ENCODE measurements at regions not wholly inside any gene's neighbourhood (a gene's known extent, or its start where the extent isn't known, plus 50 kb on each side); places are given as distances from the start of the nearest gene placed in this dataset.

GRCh38 chr16:64498363-64498762 is 623.5 kb downstream of the CDH11 start:
- TF ChIP-seq EP300 (IDR thresholded peaks at IDR 0.05; ENCODE audit: borderline replicate concordance in 1 of 2, control insufficient read depth in 1 of 2, low read depth in 2 of 2, low read length in 2 of 2) (no peak), ZNF687 (IDR thresholded peaks at IDR 0.05) (no peak), BRCA1 (IDR thresholded peaks at IDR 0.05; ENCODE audit: low read depth, low read length) (no peak), RCOR1 (conservative IDR thresholded peaks at IDR 0.05; ENCODE audit: low read depth, low read length) (no peak), RAD21 (IDR thresholded peaks at IDR 0.05; ENCODE audit: insufficient read depth, low read depth, low read length) (no peak), SUPT20H (IDR thresholded peaks at IDR 0.05; ENCODE audit: borderline replicate concordance, control insufficient read depth, low read depth, low read length) (no peak), YY1 (IDR thresholded peaks at IDR 0.05; ENCODE audit: low read depth, low read length) (no peak), MTA3 (IDR thresholded peaks at IDR 0.05; ENCODE audit: borderline replicate concordance, low read length) (no peak), SMC3 (IDR thresholded peaks at IDR 0.05; ENCODE audit: borderline replicate concordance, low read length) (no peak)
- TF ChIP-seq, protein P1, sequence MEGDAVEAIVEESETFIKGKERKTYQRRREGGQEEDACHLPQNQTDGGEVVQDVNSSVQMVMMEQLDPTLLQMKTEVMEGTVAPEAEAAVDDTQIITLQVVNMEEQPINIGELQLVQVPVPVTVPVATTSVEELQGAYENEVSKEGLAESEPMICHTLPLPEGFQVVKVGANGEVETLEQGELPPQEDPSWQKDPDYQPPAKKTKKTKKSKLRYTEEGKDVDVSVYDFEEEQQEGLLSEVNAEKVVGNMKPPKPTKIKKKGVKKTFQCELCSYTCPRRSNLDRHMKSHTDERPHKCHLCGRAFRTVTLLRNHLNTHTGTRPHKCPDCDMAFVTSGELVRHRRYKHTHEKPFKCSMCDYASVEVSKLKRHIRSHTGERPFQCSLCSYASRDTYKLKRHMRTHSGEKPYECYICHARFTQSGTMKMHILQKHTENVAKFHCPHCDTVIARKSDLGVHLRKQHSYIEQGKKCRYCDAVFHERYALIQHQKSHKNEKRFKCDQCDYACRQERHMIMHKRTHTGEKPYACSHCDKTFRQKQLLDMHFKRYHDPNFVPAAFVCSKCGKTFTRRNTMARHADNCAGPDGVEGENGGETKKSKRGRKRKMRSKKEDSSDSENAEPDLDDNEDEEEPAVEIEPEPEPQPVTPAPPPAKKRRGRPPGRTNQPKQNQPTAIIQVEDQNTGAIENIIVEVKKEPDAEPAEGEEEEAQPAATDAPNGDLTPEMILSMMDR (IDR thresholded peaks at IDR 0.05 in 2 of 3, conservative IDR thresholded peaks at IDR 0.05 in 1 of 3; ENCODE audit: control insufficient read depth in 2 of 3, extremely low read depth in 1 of 3, insufficient read depth in 1 of 3, low read depth in 3 of 3, low read length in 3 of 3) = no peak
- TF ChIP-seq, protein P2, sequence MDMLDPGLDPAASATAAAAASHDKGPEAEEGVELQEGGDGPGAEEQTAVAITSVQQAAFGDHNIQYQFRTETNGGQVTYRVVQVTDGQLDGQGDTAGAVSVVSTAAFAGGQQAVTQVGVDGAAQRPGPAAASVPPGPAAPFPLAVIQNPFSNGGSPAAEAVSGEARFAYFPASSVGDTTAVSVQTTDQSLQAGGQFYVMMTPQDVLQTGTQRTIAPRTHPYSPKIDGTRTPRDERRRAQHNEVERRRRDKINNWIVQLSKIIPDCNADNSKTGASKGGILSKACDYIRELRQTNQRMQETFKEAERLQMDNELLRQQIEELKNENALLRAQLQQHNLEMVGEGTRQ (IDR thresholded peaks at IDR 0.05; ENCODE audit: borderline replicate concordance, low read depth, low read length) = no peak
- TF ChIP-seq, protein P3, sequence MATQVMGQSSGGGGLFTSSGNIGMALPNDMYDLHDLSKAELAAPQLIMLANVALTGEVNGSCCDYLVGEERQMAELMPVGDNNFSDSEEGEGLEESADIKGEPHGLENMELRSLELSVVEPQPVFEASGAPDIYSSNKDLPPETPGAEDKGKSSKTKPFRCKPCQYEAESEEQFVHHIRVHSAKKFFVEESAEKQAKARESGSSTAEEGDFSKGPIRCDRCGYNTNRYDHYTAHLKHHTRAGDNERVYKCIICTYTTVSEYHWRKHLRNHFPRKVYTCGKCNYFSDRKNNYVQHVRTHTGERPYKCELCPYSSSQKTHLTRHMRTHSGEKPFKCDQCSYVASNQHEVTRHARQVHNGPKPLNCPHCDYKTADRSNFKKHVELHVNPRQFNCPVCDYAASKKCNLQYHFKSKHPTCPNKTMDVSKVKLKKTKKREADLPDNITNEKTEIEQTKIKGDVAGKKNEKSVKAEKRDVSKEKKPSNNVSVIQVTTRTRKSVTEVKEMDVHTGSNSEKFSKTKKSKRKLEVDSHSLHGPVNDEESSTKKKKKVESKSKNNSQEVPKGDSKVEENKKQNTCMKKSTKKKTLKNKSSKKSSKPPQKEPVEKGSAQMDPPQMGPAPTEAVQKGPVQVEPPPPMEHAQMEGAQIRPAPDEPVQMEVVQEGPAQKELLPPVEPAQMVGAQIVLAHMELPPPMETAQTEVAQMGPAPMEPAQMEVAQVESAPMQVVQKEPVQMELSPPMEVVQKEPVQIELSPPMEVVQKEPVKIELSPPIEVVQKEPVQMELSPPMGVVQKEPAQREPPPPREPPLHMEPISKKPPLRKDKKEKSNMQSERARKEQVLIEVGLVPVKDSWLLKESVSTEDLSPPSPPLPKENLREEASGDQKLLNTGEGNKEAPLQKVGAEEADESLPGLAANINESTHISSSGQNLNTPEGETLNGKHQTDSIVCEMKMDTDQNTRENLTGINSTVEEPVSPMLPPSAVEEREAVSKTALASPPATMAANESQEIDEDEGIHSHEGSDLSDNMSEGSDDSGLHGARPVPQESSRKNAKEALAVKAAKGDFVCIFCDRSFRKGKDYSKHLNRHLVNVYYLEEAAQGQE (IDR thresholded peaks at IDR 0.05; ENCODE audit: low read depth, low read length) = no peak
